Spleen (tissue), 11 donors: ENCODE measurements at regions not wholly inside any gene's neighbourhood (a gene's known extent, or its start where the extent isn't known, plus 50 kb on each side); places are given as distances from the start of the nearest gene placed in this dataset.

Experiments used
- DNase-seq: peaks from one replicate; pipeline ENCODE4 v3.0.0-alpha.2; 2020
- H3K27ac ChIP-seq, 8 donors: fragments of 200-600 bp; sonication (generic) in 7 of 8; 1 replicate in 4 of 8; 2 replicates in 4 of 8; pipeline versions ENCODE4 v1.5.0 to v1.8.0; 2016 to 2021; ENCODE audit warnings: inconsistent platforms in 4 of 8, mild to moderate bottlenecking in 4 of 8, moderate library complexity in 1 of 8
- H3K27me3 ChIP-seq, 7 donors: fragments of 200-600 bp; sonication (generic) in 6 of 7; replicated peaks in 1 of 7; 1 replicate in 4 of 7; 2 replicates in 3 of 7; pipeline versions ENCODE4 v1.5.0 to v1.8.0; 2016 to 2021; ENCODE audit warnings: inconsistent platforms in 3 of 7, mild to moderate bottlenecking in 1 of 7
- H3K36me3 ChIP-seq, 6 donors: fragments of 200-600 bp; sonication (generic) in 5 of 6; 1 replicate in 4 of 6; 2 replicates in 2 of 6; pipeline versions ENCODE4 v1.5.0 to v1.8.0; 2016 to 2021; ENCODE audit warnings: inconsistent platforms in 2 of 6
- H3K4me1 ChIP-seq, 6 donors: fragments of 200-600 bp; sonication (generic) in 5 of 6; 1 replicate in 3 of 6; 2 replicates in 3 of 6; pipeline versions ENCODE4 v1.5.0 to v1.8.0; 2016 to 2021; ENCODE audit warnings: inconsistent platforms in 3 of 6
- H3K4me3 ChIP-seq, 8 donors: fragments of 200-600 bp; sonication (generic) in 7 of 8; 1 replicate in 4 of 8; 2 replicates in 4 of 8; pipeline versions ENCODE4 v1.5.0 to v1.8.0; 2016 to 2021; ENCODE audit warnings: inconsistent platforms in 4 of 8, mild to moderate bottlenecking in 4 of 8, moderate library complexity in 2 of 8
- H3K9me3 ChIP-seq, 8 donors: fragments of 200-600 bp; sonication (generic) in 7 of 8; 1 replicate in 4 of 8; 2 replicates in 4 of 8; pipeline versions ENCODE4 v1.5.0 to v1.8.0; 2016 to 2021; ENCODE audit warnings: inconsistent platforms in 4 of 8
- POLR2A ChIP-seq, 3 donors: fragments of 450-650 bp; IDR thresholded peaks; one replicate each; pipeline ENCODE4 v1.5.1; 2017; ENCODE audit warnings: antibody characterized with exemption in 3 of 3, mild to moderate bottlenecking in 1 of 3
- POLR2AphosphoS5 ChIP-seq, 3 donors: sonication (generic); formaldehyde crosslinking; IDR thresholded peaks; one replicate each; pipeline ENCODE4 v1.5.1; 2017; ENCODE audit warnings: antibody characterized with exemption in 3 of 3
- WGBS, 5 donors: extraction: QIAGEN DNeasy Blood & Tissue Kit in 3 of 5; methylation state at CpG; one replicate each; pipeline versions ENCODE4 v1.1.5 to v1.1.7; 2013 to 2018; 5-methylcytosine and 5-hydroxymethylcytosine counted together
- intact Hi-C: fragments of 100-400 bp; cut with DNase I; formaldehyde crosslinking; loops from one replicate; pipeline ENCODE4 v1.15.0; 2023; ENCODE audit warnings: low total_unique reads
- TF ChIP-seq, protein P1 (sequence below), 11 experiments: fragments of 200-600 bp in 7 of 11; fragments of 450-650 bp in 4 of 11; sonication (generic) in 4 of 11; IDR thresholded peaks in 8 of 11; conservative IDR thresholded peaks in 3 of 11; 1 replicate in 7 of 11; 2 replicates in 4 of 11; pipeline versions ENCODE4 v1.4.0 to v1.8.0; 2016 to 2021; ENCODE audit warnings: antibody characterized with exemption in 11 of 11, inconsistent platforms in 4 of 11, mild to moderate bottlenecking in 1 of 11
- donor health status: healthy with polysubstance abuse.
- donor health status: DM: no; HTN: no; CAD: no; lungs with moderate emphysema.
- donor health status: DM: no; HTN: no; CAD: no.
- donor health status: Bipolar disorder and iron deficiency.
- donor health status: healthy.
- donor health status: DM: no; HTN: no; CAD: no.
- donor health status: DM: yes; HTN: yes; CAD: no.

DNA sequence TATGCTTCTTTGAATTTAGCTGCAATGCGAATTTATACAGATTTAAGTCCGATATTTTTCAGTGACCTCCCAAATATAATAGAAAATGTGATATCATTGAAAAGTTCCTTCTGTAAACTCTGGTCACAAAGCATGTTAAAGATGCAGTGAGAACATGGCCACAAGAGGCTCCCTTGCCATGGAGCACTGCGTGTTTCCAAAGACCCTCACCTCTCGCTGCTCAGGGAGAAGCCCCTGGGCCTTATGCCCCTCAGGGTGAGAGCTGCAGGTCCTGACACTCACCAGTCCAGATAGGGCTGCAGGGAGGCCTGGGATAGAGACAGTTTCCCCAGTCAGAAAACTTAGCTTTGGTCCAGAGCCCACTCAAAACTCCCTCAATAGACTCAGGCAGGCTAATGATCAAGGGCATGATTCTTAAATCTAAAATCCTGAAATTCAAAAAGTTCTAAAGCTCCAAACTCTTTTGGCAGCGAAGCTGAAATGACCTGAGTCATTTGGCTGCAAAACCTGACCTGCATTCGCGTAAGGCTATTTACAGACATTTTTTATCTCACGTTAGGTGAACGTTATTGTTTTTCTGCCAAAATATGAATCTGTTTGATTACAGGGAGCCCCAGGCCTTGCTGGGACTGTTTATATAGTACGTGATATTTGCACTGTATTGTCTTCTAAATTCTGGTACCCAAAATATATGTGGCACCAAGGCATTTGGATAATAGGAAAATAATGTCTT is 67.8 kb downstream of the CAPZA3 start:
- H3K27me3 ChIP-seq = no peaks in the 10 kb centered on the region
- 71 to 87% (median 86%) methylated on average over 10 of the region's 10 CpGs for WGBS, 5 donors
- H3K27ac ChIP-seq = no peak overlapping the region
- intact Hi-C loops = no loop called here
- TF ChIP-seq POLR2AphosphoS5 (IDR thresholded peaks at IDR 0.05) (no peak), POLR2A (IDR thresholded peaks at IDR 0.05) (no peak)
- TF ChIP-seq, protein P1, sequence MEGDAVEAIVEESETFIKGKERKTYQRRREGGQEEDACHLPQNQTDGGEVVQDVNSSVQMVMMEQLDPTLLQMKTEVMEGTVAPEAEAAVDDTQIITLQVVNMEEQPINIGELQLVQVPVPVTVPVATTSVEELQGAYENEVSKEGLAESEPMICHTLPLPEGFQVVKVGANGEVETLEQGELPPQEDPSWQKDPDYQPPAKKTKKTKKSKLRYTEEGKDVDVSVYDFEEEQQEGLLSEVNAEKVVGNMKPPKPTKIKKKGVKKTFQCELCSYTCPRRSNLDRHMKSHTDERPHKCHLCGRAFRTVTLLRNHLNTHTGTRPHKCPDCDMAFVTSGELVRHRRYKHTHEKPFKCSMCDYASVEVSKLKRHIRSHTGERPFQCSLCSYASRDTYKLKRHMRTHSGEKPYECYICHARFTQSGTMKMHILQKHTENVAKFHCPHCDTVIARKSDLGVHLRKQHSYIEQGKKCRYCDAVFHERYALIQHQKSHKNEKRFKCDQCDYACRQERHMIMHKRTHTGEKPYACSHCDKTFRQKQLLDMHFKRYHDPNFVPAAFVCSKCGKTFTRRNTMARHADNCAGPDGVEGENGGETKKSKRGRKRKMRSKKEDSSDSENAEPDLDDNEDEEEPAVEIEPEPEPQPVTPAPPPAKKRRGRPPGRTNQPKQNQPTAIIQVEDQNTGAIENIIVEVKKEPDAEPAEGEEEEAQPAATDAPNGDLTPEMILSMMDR (IDR thresholded peaks at IDR 0.05 in 8 of 11, conservative IDR thresholded peaks at IDR 0.05 in 3 of 11) = no peak
- no peak for DNase-seq
- H3K4me1 ChIP-seq = no peaks in the 10 kb centered on the region
- no peak overlapping the region for H3K4me3 ChIP-seq
- H3K9me3 ChIP-seq = no peaks in the 10 kb centered on the region
- H3K36me3 ChIP-seq = no peaks in the 10 kb centered on the region

DNA sequence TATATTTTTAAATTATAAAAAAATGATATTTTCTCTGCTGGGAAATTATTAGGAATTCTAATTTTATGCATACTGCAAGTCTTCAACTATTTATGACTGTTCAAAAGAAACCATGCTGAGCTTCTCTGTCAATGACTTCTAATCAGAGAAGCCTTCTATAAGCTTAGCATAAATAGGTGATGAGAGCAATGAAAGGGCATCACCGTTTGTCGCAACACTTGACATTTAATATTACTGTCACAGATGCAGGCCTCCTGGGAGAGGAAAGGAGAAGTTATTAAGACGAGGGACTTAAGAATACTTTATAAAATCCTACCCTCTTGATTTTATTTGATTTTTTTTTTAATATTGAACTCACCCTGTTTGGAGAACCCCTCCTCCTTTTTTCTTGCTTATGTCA is 69.8 kb downstream of the CAPZA3 start:
- Histone ChIP-seq H3K4me3 (no peak overlapping the region), H3K36me3 (no peaks in the 10 kb centered on the region), H3K27ac (no peak overlapping the region), H3K27me3 (no peaks in the 10 kb centered on the region), H3K9me3 (no peaks in the 10 kb centered on the region), H3K4me1 (no peaks in the 10 kb centered on the region)
- TF ChIP-seq POLR2A (IDR thresholded peaks at IDR 0.05) = no peak
- TF ChIP-seq POLR2AphosphoS5 (IDR thresholded peaks at IDR 0.05) = no peak
- TF ChIP-seq, protein P1 (IDR thresholded peaks at IDR 0.05 in 8 of 11, conservative IDR thresholded peaks at IDR 0.05 in 3 of 11) = no peak
- intact Hi-C loops = no loop called here
- DNase-seq = no peak
- 81 to 91% (median 85%) methylated on average over 3 of the region's 3 CpGs for WGBS, 5 donors

DNA sequence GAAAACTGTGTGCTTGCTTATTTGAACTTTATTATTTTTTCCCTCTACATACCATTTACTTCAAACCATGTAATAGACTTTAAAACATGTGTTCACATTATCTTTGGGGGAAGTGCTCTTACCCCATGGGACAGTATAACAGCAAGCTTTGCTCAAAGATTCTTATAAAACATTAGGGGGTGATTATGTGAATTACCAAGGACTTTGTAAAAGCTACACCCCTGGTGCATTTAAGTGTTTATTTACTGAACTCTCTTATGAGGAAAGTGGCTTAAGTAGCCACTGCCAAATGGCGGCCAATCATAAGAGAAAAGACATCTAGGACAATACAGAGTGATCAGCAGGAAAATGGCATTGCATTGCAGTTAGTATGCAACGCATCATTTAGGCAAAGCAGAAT is 70.3 kb downstream of the CAPZA3 start:
- TF ChIP-seq POLR2AphosphoS5 (IDR thresholded peaks at IDR 0.05) (no peak), POLR2A (IDR thresholded peaks at IDR 0.05) (no peak)
- TF ChIP-seq, protein P1 (IDR thresholded peaks at IDR 0.05 in 8 of 11, conservative IDR thresholded peaks at IDR 0.05 in 3 of 11) = no peak
- Histone ChIP-seq H3K9me3 (no peaks in the 10 kb centered on the region), H3K36me3 (no peaks in the 10 kb centered on the region), H3K4me3 (no peak overlapping the region), H3K4me1 (no peaks in the 10 kb centered on the region), H3K27me3 (no peaks in the 10 kb centered on the region), H3K27ac (no peak overlapping the region)
- no peak for DNase-seq
- WGBS, 5 donors = 56 to 95% (median 87%) methylated on average over 2 of the region's 2 CpGs
- intact Hi-C loops = no loop called here

DNA sequence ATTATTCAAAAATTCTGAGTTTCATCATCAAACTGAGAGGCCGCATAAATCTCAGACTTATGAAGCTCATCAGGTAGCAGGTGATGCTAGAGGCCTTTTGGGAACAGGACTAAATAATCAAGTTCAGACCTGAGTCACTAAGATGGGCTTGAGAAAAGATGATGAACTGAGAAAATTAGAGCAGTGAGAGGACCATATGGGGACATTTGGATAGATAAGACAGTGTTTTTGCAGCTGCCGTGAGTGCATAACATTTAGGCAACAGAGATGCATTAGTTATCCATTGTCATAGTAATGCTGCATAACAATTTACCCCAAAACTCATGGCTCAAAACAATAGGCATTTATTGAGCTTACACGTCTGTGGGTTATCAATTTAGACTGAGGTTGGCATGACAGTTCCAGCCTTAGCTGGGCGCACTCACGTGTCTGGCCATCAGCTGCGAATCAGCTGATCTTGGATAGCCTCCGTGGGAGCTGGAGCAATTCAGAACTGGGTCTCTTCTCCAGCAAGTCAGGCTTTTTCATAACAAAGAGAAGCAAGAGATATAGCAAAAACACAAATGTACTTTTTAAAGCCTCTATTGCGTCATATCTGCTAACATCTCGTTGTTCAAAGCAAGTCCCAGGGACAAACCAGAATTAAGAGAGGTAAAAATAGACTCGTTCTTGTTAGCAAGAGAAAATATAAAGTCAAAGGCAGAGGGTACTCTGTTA is 72.8 kb downstream of the CAPZA3 start:
- H3K36me3 ChIP-seq = no peaks in the 10 kb centered on the region
- WGBS, 5 donors = 70 to 87% (median 78%) methylated on average over 10 of the region's 10 CpGs
- TF ChIP-seq, protein P1 (IDR thresholded peaks at IDR 0.05 in 8 of 11, conservative IDR thresholded peaks at IDR 0.05 in 3 of 11) = no peak
- TF ChIP-seq POLR2A (IDR thresholded peaks at IDR 0.05) = no peak
- TF ChIP-seq POLR2AphosphoS5 (IDR thresholded peaks at IDR 0.05) = no peak
- H3K27ac ChIP-seq = no peak overlapping the region
- H3K27me3 ChIP-seq = no peaks in the 10 kb centered on the region
- no peaks in the 10 kb centered on the region for H3K9me3 ChIP-seq
- H3K4me3 ChIP-seq = no peak overlapping the region
- no peak for DNase-seq
- intact Hi-C loops = no loop called here
- no peaks in the 10 kb centered on the region for H3K4me1 ChIP-seq
